ENCODE measurements at regions not wholly inside any gene's neighbourhood (a gene's known extent, or its start where the extent isn't known, plus 50 kb on each side); places are given as distances from the start of the nearest gene placed in this dataset.

- TF ChIP-seq CTCF (conservative IDR thresholded peaks at IDR 0.05; ENCODE audit: low read depth, low read length) (no peak), EZH2 (IDR thresholded peaks at IDR 0.05; ENCODE audit: low read length, unreplicated experiment) (no peak), EZH2phosphoT487 (IDR thresholded peaks at IDR 0.05; ENCODE audit: borderline replicate concordance, low read length) (no peak)
Observed at GRCh38 chr12:76644950-76645349, 85.4 kb upstream of the OSBPL8 start.
